Kidney capillary endothelial cell (primary cell): ENCODE measurements at regions not wholly inside any gene's neighbourhood (a gene's known extent, or its start where the extent isn't known, plus 50 kb on each side); places are given as distances from the start of the nearest gene placed in this dataset.

Source experiments
- DNase-seq: peaks from one replicate; pipeline ENCODE4 v3.0.0-alpha.2; 2018; ENCODE audit warnings: low spot score

DNA sequence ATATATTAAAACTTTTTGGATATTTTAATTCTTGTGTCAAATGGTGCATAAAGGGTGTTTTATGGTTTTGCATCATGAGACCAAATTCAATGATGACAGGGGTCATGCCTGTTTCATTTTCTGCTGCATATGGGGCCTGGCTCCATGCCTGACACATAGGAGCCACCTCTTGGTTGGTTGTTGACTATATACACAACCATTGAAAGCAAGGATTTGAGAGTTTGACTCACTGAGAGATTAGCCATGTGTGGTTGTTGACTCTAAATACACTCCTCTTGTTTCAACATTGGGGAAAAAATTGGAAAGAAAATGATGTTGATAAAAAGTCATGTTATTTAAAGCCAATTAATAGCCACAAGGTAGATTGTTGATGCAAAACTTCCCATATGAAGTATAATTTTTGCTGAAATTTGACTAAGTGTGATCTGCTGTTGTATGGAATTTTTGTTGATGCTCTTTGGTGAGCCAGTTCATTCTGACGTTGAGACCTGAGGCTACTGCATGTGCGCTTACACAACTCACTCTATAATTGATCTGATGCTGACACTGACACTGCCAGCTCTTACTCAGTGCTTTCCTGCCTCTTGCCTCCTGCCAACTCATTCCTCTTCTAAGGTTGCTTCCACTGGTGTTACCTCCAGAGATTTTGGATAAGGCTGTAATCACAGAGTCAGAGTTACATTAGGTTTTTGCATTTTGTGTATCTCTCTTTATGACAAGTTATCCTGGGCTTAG is 446.2 kb upstream of the SLC14A2 start:
- DNase-seq = no peak

DNA sequence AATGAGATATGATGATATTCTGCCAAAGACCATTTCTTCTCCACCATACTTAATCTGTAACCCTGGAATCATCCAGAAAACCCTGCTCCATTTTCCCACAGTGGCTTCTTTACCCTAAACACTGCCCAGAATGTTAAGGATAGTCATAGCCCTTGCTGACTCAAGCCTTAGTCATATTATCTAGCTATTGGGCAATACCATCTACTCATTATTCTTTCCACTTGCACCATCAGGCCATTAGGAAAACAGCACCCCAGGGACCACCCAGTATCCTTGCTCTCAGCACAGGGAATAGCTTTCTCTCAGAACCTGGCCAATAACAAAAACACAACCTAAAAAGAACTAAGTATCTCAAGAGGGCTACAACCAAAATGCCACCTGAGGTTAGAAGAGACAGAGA is 445.7 kb upstream of the SLC14A2 start:
- DNase-seq = no peak

DNA sequence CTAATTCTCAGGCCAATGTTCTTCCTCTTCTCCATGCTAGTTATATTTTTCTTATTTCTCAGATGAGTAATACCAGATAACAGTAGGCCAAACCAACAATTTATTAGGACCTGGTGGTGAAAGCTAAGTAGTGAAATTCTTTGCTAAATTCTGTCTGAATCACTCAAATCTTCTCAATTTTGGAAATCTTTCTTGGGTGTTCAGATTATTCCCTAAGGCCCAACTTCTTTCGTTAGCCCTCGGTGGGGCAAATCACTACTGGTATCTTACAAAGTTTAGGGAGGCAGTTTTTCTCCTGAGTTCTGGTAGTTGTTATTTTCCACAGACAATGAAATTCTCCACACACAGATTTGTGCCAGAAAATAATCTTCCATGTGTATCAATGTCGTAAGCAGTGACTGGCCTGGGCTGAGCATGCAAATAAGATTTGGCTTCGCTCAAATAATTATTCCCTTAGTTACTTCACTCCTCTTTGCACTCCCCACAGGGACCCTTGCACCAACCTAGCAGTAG is 443.5 kb upstream of the SLC14A2 start:
- no peak for DNase-seq

DNA sequence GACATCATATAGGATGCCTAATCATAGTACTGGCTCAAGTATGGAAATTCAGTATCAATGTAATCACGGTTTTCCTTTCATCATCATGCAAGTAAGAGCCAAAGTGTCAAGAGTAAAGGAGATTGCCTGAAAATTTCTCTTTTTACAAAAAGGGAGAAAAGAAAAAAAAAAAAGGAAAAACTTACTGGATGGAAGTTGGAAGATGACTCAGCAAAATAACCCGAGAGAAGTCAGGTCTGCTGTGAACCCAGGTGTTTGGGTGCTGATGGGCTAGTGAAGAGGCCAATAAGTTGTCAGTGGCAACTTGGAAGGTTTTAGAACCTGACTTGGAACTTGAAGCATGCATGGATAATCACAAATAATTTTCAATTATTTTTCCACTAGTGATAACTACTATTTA is 441.9 kb upstream of the SLC14A2 start:
- no peak for DNase-seq

DNA sequence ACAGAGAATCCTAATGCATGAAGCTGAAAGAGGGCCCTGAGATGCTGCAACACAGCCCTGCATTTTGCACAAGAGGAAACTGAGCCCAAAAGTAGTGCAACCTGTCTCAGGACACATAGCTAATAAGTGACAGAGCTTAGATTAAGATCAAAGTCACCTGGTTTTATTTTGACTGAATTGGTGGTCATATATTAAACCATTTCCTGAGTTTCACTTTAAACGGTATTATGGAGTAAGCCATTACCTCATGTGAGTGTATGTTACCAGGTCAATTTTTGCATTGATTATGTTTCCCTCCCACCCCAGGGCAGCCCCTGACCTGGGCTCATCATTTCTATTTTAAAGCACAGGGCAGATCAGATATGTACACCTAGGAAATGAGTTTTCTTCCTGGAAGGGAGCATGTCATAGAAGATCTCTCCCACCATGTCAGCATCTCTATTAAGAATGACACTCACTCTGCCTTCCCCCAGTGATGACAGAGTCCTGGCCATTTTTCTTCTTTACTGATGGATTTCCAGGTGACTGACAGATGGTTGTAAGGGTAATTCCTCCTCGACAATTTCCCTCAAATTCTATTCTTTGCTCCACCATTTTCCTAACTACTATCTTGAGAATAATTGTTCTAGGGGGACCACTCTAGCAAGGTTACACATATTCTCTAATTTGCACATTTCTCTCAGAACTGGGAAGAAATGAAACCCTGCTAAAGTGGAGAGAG is 441.3 kb upstream of the SLC14A2 start:
- no peak for DNase-seq

DNA sequence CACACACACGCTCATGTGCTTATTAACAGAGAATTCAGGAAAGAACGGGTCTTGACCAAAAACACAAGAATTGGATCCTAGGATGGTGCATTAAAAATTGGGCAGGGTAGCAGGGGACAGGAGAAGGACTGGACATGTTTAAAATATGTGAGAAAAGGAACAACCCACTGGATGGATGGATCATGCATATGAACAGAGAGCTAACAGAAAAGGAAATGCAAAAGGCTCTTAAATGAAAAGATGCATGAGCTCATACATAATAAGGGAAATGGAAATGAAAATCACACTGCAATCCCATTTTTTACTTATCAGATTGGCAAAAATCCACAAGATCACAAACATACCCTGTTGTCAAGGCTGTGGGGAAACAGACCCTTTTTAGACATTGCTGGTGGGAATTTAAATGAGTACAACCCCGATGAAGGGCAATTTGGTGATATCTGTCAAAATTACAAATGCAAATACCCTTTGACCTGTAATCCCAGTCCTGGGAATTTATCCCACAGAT is 440.6 kb upstream of the SLC14A2 start:
- no peak for DNase-seq

DNA sequence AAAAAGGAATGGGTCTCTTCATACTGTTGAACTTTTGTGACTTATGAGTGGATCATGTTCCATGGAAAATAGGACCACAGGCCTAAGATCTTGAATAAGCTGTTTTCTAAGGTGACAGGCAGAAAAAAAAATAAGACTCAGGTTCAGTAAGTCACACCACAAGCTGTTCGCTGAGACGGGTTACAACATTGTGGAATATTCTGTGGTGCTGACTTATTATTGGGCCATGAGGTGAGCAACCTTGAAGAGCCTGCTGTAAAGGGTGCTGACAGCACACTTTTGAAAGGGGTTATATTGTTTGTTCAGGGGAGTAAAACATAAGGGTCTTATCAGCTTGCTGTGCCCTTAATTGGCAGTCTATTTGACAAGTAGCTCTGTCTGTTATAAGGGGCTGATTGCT is 439.8 kb upstream of the SLC14A2 start:
- DNase-seq = no peak

DNA sequence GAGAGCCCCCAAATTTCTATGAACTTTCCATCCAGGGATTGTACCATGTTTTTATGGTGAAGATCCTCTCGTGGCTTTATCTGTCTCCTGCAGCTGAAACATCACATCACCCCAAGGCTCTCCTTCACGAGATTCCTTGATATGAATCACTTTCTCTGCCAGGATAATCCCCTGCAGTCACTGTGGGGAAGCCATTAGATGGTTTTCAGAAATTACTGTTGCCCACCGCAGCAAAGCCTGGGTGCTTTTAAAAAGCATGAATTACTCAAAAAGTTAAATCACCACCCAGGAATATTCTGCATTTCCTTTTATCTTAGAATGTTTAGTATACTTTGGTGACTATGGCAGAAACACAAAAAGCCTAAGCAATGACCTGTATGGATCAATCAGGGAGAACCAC is 428.4 kb upstream of the SLC14A2 start:
- no peak for DNase-seq

DNA sequence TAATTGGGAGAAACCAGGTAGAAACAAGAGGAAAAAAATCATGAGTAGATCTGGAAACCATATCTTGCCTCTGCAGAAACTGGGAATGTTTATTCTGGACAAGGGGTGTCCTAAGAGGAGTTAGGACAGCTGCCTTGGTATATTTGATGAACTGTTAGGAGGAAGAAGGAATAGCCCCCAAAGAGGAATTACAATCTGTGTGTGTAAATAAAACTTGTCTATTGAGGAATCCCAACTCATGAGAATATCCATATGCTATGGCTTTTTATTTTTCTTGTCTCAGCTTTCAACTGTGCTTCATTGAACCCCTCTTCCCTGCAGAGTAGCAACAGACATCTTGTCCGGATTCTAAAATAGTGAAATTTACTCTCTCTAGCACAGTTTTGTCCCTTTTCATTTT is 423.5 kb upstream of the SLC14A2 start:
- DNase-seq = no peak

DNA sequence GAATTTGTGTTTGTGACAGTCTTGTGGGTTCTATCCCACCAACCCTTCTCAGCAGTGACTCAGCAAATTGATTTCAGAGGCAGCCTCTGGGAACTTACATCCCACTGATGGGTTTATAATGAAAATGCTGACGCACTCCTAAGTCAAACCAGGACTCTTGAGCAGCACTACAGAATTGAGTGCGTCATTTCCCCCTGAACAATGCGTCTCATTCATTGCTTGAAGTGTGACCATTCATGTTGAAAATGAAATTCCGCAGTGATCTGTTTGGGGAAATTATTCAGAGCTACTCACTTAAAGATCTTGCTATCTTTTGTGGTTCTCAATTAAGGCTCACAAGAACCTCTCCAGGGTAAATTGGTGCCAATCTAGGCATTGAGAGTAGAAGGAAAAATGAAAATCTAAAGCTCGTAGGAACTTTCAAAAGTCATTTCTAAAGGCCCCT is 417.7 kb upstream of the SLC14A2 start:
- DNase-seq = no peak

DNA sequence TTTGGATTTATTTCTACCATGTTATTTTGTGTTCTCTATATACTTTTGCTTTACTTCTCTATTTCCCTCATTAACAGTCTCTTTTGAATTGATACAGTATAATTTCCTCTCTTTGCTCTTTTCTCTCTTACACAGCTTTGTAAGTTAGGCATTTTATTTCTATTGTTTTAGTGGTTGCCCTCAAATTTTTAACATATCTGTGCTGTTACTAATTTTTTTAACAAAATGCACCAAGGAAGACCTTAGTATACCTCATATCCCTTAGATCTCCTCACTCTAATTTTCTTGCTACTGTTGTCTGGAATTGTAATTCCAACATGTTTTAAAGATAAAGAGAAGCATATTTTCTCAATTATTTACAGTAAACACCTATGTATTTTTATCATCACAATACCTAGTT is 416.8 kb upstream of the SLC14A2 start:
- DNase-seq = no peak

DNA sequence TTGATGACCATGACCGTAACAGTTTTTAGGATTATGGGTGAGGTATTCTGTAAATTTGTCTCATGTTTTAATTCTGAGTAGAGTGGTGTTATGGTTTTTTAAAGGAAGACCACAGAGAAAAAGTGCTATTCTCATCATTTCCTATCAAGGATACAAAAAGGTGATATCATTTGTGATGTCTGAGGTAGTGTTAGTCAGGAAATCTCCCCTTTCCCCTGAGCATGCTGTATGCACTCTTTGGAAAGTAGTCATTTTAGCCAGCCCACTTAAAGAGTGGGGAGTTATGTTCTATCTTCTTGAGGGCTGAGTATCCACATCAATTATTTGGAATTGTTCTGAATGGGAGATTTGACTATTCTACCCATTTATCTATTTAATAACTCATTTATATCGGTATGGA is 414.2 kb upstream of the SLC14A2 start:
- no peak for DNase-seq

DNA sequence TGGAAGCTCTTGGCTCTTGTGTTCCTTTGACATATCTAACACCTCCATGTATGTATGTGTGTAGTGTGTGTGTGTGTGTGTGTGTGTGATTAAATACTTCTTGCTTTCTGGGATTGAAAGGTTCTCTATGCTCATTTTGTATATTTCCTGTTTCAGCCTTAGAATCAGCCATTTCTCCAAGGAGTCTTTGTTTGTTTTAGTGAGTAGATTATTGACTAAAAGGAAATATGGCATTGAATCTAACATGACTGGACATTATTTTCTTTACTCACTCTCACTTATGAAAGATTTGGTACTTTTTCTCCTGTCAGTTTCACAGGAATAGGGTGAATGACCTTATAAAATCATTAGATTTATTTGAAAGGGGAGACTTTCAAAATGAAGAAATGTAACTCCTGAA is 413.8 kb upstream of the SLC14A2 start:
- DNase-seq = no peak

DNA sequence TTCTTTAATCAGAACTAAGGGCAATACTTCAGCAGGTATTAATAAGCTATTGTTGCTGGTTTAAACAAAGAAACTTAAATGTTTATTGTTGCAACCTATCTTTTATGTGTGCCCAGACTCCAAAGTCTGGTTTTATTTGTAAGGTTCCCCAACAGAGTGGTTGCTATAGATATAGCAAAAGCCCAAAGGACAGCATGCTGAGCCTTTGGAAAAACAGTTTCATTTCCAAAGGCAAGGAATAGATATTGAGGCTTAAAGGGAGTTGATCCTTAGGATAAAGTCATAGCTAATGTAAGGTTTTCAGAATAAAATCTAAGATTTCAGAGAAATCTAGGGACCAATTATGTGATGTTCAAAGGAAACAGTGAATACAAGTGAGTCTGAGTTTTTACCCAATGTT is 413.2 kb upstream of the SLC14A2 start:
- DNase-seq = no peak

DNA sequence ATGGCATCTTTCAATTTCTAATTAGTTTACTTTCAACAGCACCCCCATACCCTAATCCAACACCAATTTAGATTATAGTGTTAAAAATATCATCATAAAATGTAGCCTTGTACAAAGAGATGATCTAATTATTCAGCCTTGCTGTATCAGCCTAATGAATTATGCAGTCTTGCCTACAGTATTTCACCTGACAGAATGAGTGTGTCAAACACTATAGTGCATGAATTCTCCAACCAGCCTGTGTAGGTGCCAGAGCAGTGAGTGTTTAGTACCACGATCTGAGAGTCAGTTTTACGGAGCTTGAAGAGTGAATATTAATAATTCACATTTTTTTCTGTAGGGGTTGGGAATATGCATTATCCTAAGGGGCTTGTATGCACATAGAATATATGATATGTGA is 411.6 kb upstream of the SLC14A2 start:
- no peak for DNase-seq

DNA sequence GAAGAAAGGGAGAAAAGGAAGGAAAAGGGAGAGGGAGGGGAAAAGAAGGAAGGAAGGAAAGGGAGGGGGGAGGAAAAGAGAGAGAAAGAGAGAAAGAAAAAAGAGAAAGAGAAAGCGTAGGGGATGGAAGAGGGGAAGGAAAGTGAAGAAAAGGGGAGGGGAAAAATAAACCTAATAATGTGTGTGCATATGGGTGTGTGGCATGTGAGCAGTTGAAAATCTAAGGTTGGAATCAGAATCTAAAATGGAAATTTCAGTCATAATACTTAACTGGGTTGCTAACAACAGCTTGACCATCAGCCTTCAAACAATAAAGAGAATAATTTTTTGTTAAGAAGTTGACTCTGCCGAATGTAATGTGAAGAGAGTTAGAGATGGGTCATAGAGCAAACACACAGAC is 407.9 kb upstream of the SLC14A2 start:
- DNase-seq = no peak

DNA sequence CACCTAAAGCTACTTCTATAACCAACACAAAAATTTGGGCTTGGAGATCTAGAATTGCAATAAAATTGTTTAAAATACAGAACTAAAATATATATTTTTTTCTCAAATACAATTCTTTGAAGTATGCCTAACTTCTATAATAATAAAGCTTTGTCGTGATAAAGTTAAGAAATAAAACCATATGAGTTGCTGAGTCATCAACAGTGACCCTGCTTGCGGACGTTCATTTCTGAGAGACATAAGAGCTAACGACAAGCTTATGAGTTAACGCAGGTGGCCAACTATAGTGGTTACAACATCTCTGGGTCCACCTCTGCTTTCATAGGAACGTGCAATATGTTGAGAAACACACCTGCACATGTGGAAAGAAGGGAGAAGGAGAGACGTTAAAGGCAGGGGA is 407.1 kb upstream of the SLC14A2 start:
- no peak for DNase-seq

DNA sequence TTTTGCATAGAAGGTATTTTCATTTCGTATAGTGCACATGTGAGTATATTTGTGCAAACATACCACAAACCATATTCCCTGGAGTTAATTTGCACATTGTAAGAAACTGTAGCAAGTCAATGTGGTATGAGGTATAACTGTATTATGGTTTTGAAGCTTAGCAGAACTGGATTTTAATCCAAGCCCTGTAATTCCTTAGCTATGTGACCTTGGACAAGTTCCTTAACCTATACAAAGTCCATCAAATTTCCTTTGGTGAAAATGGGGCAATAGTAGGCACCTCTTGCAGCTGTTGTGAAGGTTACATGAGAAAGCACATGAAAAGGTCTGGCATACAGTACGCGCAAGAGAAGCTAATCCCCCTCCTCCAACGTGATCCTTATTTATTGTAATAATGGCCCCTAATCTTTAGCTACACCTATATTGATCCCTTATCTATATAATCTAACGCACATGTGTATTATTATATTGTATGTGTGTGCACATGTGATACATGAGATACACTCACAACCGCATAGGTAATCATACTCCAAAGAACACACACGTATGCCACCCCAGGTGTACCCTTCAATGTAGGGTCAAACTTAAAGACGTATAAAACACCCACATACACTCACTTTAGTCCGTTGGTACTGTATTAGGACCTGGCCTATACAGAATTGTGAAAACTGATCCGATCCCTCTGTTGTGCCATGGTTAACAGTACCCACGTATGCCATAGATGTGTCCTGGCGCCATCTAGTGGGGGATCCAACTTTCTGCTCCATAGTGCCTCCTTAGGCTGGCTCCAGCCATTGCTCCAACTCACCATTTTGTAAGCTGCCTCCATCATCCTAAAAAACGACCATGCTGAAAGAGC is 402.9 kb upstream of the SLC14A2 start:
- DNase-seq = peak; percentile 69

DNA sequence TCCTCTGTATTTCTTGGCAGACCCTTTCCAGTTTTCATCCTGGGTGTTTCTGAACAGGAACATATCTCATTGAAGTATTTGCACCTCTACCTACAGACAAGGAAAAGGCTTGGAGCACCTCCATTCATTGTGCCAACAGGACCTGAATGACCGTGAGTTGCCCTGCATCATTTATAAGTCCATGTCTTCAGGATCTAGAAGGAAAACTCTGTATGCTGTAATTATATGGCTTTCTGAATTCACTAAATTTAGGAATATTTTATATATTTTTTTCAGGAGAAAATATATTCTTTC is 402.3 kb upstream of the SLC14A2 start:
- no peak for DNase-seq

DNA sequence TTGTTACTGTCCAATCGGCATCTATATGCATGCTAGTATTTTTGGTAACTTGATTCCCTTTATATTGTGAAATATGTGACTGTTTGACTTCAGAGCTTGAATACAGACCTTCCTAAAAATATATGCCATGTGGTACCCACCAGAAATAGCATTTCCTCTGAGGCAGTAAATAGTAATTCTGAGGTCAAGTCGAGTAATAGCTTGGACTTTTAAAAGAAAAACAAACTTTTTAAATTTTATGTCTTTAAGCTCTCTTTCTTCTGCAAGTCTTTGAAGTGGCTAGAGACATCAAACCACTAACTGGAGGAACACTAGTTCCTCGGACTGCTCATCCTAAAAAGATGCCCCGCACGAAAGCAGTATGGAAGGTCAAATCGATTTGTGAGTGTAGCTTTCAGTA is 396.8 kb upstream of the SLC14A2 start:
- DNase-seq = no peak

DNA sequence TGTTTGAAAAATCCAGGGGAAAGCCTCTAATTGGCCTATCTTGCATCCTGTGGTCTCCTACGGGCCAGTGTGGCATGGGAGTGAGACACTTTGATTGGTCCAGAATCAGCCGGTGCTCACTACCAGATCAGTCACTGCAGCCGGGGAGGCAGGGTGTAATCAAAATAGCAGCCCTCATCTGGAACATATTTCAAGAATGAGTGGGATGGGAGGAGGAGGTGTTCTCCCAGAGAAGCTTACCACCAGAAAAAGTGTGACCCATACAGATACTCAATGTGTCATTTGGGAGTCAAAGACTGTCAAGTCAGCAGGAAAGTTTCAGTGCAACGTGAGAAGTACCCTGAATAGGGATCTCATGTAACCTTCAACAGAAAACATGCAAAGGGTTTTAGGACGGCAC is 393.9 kb upstream of the SLC14A2 start:
- DNase-seq = no peak

DNA sequence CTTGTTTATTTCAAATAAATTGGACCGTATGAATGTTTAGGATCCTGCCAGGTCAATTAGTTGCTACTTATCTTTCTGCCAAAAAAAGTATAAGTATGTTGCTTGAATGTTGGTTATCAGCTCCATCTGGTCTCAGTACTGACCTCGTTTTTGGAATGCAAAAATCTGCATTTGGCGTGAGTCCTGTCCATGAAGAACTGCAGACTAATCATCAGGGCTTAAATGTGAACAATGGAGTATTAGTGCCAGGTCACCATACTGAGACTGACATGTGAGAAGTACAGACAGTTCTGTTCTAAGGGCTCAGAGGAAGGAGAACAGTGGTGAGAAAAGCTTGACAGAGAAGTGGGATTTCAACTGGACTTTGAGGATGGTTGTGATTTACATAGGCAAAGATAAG is 393.1 kb upstream of the SLC14A2 start:
- no peak for DNase-seq
